HG03460 (cell line): ENCODE measurements at regions not wholly inside any gene's neighbourhood (a gene's known extent, or its start where the extent isn't known, plus 50 kb on each side); places are given as distances from the start of the nearest gene placed in this dataset.
"Not testable (repeated sequence)": the region's sequence is repeated elsewhere in the genome, so short reads cannot be mapped to it uniquely, and the experiment has no call there.

Source experiments
- ATAC-seq: cut with Tn5 transposase; IDR thresholded peaks from one replicate; pipeline ENCODE4 v1.9.1; 2021; ENCODE audit not compliant: unreplicated experiment

GRCh38 chr5:60125636-60126035, 232.1 kb upstream of the PDE4D start:
- ATAC-seq = no peak

GRCh38 chr5:60102961-60103693, 209.6 kb upstream of the PDE4D start:
- ATAC-seq = no peak

GRCh38 chr5:60101573-60101972, 208.0 kb upstream of the PDE4D start:
- no peak for ATAC-seq

GRCh38 chr5:60092671-60093422, 199.3 kb upstream of the PDE4D start:
- ATAC-seq = no peak

- no peak for ATAC-seq
Observed at GRCh38 chr5:60086583-60086982, 193.1 kb upstream of the PDE4D start.

GRCh38 chr5:60084226-60084625, 190.7 kb upstream of the PDE4D start:
- no peak for ATAC-seq

GRCh38 chr5:60077292-60077691, 183.8 kb upstream of the PDE4D start:
- ATAC-seq = no peak

GRCh38 chr5:60076746-60077145, 183.2 kb upstream of the PDE4D start:
- ATAC-seq = no peak

GRCh38 chr5:60066502-60066901, 173.0 kb upstream of the PDE4D start:
- ATAC-seq = no peak

GRCh38 chr5:60060389-60060788, 166.9 kb upstream of the PDE4D start:
- no peak for ATAC-seq

- ATAC-seq = no peak
Observed at GRCh38 chr5:60056191-60056590, 162.7 kb upstream of the PDE4D start.

GRCh38 chr5:60055168-60055567, 161.6 kb upstream of the PDE4D start:
- no peak for ATAC-seq

- ATAC-seq = not testable (repeated sequence)
Observed at GRCh38 chr5:60041996-60042664, 148.6 kb upstream of the PDE4D start.

GRCh38 chr5:60041508-60041907, 148.0 kb upstream of the PDE4D start:
- not testable (repeated sequence) for ATAC-seq

GRCh38 chr5:60036192-60036938, 142.8 kb upstream of the PDE4D start:
- ATAC-seq = no peak

- ATAC-seq = no peak
Observed at GRCh38 chr5:60026161-60026560, 132.6 kb upstream of the PDE4D start.

GRCh38 chr5:60024104-60024503, 130.6 kb upstream of the PDE4D start:
- no peak for ATAC-seq

- ATAC-seq = no peak
Observed at GRCh38 chr5:60023255-60023654, 129.7 kb upstream of the PDE4D start.

- no peak for ATAC-seq
Observed at GRCh38 chr5:60020457-60020856, 126.9 kb upstream of the PDE4D start.

- not testable (repeated sequence) for ATAC-seq
Observed at GRCh38 chr5:60018960-60019359, 125.4 kb upstream of the PDE4D start.

- no peak for ATAC-seq
Observed at GRCh38 chr5:60018091-60018490, 124.6 kb upstream of the PDE4D start.
